ENCODE measurements at regions not wholly inside any gene's neighbourhood (a gene's known extent, or its start where the extent isn't known, plus 50 kb on each side); places are given as distances from the start of the nearest gene placed in this dataset.
A peak's percentile ranks its signal among the peaks of the same experiment; 100 is the strongest.

GRCh38 chr6:6972456-6972855 lies 135.3 kb upstream of the RREB1 start:
- no peaks in the 10 kb centered on the region for H3K9me3 ChIP-seq (ENCODE audit: control insufficient read depth in 4 of 4, low read length in 3 of 4)
- no peak for DNase-seq (ENCODE audit: low spot score)
- no peak overlapping the region for H3K27ac ChIP-seq (ENCODE audit: low read depth in 1 of 2, low read length in 2 of 2)
- H3K36me3 ChIP-seq (ENCODE audit: control insufficient read depth in 4 of 4, insufficient read depth in 3 of 4, low read depth in 1 of 4, low read length in 3 of 4), result no peaks in the 10 kb centered on the region
- peaks cover 0 to 16% (median 5%) of the 10 kb centered on the region in 4 donors for H3K4me1 ChIP-seq (ENCODE audit: control insufficient read depth in 4 of 4, insufficient read depth in 4 of 4, low read length in 3 of 4)
- TF ChIP-seq FOXA2 (IDR thresholded peaks at IDR 0.05), result no peak
- TF ChIP-seq GABPA (IDR thresholded peaks at IDR 0.05 in 1 of 2, conservative IDR thresholded peaks at IDR 0.05 in 1 of 2), result no peak
- no peak for TF ChIP-seq RXRA (IDR thresholded peaks at IDR 0.05)
- no peak overlapping the region for H3K9ac ChIP-seq (ENCODE audit: low read depth in 1 of 2, low read length in 2 of 2)
- 74% methylated on average over 2 of the region's 2 CpGs for WGBS
- no peak overlapping the region for H3K4me3 ChIP-seq (ENCODE audit: low read depth in 1 of 3, low read length in 3 of 3)
- no peaks in the 10 kb centered on the region for H3K27me3 ChIP-seq (ENCODE audit: control insufficient read depth in 4 of 4, insufficient read depth in 4 of 4, low read length in 3 of 4)

- peaks cover 0 to 16% (median 5%) of the 10 kb centered on the region in 4 donors for H3K4me1 ChIP-seq (ENCODE audit: control insufficient read depth in 4 of 4, insufficient read depth in 4 of 4, low read length in 3 of 4)
- H3K9me3 ChIP-seq (ENCODE audit: control insufficient read depth in 4 of 4, low read length in 3 of 4), result no peaks in the 10 kb centered on the region
- H3K9ac ChIP-seq (ENCODE audit: low read depth in 1 of 2, low read length in 2 of 2), result no peak overlapping the region
- no peak for DNase-seq (ENCODE audit: low spot score)
- no peak overlapping the region for H3K27ac ChIP-seq (ENCODE audit: low read depth in 1 of 2, low read length in 2 of 2)
- WGBS, result 85% methylated on average over 6 of the region's 6 CpGs
- H3K36me3 ChIP-seq (ENCODE audit: control insufficient read depth in 4 of 4, insufficient read depth in 3 of 4, low read depth in 1 of 4, low read length in 3 of 4), result no peaks in the 10 kb centered on the region
- H3K4me3 ChIP-seq (ENCODE audit: low read depth in 1 of 3, low read length in 3 of 3), result no peak overlapping the region
- H3K27me3 ChIP-seq (ENCODE audit: control insufficient read depth in 4 of 4, insufficient read depth in 4 of 4, low read length in 3 of 4), result no peaks in the 10 kb centered on the region
- TF ChIP-seq RAD21 (IDR thresholded peaks at IDR 0.05), result no peak
These were observed 134.0 kb upstream of the RREB1 start for GRCh38 chr6:6973721-6974120.

- TF ChIP-seq GABPA (IDR thresholded peaks at IDR 0.05 in 1 of 2, conservative IDR thresholded peaks at IDR 0.05 in 1 of 2), result peak in 1 of 2 donors; percentile 53
- TF ChIP-seq RXRA (IDR thresholded peaks at IDR 0.05), result peak; percentile 97 to 99
- TF ChIP-seq JUND (IDR thresholded peaks at IDR 0.05), result peak in 1 of 2 donors; percentile 87
- TF ChIP-seq EGR1 (IDR thresholded peaks at IDR 0.05; ENCODE audit: low read depth in 2 of 2), result peak in 1 of 2 donors; percentile 71
- TF ChIP-seq MAX (IDR thresholded peaks at IDR 0.05), result peak; percentile 88
- TF ChIP-seq CTCF (IDR thresholded peaks at IDR 0.05; ENCODE audit: low read depth, low read length, missing input control), result no peak
- no peak for TF ChIP-seq TAF1 (conservative IDR thresholded peaks at IDR 0.05)
- TF ChIP-seq RAD21 (IDR thresholded peaks at IDR 0.05), result peak; percentile 61 to 73
- peak; percentile 87 for TF ChIP-seq ZBTB33 (IDR thresholded peaks at IDR 0.05)
- peak; percentile 74 for TF ChIP-seq YY1 (IDR thresholded peaks at IDR 0.05)
- no peak for TF ChIP-seq ATF3 (IDR thresholded peaks at IDR 0.05)
- TF ChIP-seq FOXA1 (IDR thresholded peaks at IDR 0.05), result peak; percentile 84
- peak; percentile 98 for TF ChIP-seq NR2F2 (IDR thresholded peaks at IDR 0.05)
- peak; percentile 45 for TF ChIP-seq REST (IDR thresholded peaks at IDR 0.05)
- TF ChIP-seq HNF4G (IDR thresholded peaks at IDR 0.05), result peak; percentile 93
- TF ChIP-seq SP1 (IDR thresholded peaks at IDR 0.05), result peak; percentile 93
- TF ChIP-seq FOXA2 (IDR thresholded peaks at IDR 0.05), result peak; percentile 67
- peak; percentile 97 to 99 for TF ChIP-seq HNF4A (conservative IDR thresholded peaks at IDR 0.05)
- Histone ChIP-seq H3K4me3 (ENCODE audit: low read depth in 1 of 3, low read length in 3 of 3) (no peak overlapping the region), H3K27ac (ENCODE audit: low read depth in 1 of 2, low read length in 2 of 2) (peak overlapping the region; percentile 20 to 22), H3K4me1 (ENCODE audit: control insufficient read depth in 4 of 4, insufficient read depth in 4 of 4, low read length in 3 of 4) (peaks cover 0 to 16% (median 5%) of the 10 kb centered on the region in 4 donors), H3K9me3 (ENCODE audit: control insufficient read depth in 4 of 4, low read length in 3 of 4) (no peaks in the 10 kb centered on the region), H3K36me3 (ENCODE audit: control insufficient read depth in 4 of 4, insufficient read depth in 3 of 4, low read depth in 1 of 4, low read length in 3 of 4) (no peaks in the 10 kb centered on the region), H3K27me3 (ENCODE audit: control insufficient read depth in 4 of 4, insufficient read depth in 4 of 4, low read length in 3 of 4) (no peaks in the 10 kb centered on the region), H3K9ac (ENCODE audit: low read depth in 1 of 2, low read length in 2 of 2) (no peak overlapping the region)
- DNase-seq (ENCODE audit: low spot score), result no peak
- 54% methylated on average over 6 of the region's 6 CpGs for WGBS
These were observed 132.2 kb upstream of the RREB1 start for GRCh38 chr6:6975459-6976111.

All from liver (tissue), 8 donors.